Thymus (tissue), 11 donors: ENCODE measurements at regions not wholly inside any gene's neighbourhood (a gene's known extent, or its start where the extent isn't known, plus 50 kb on each side); places are given as distances from the start of the nearest gene placed in this dataset.

Source experiments
- DNase-seq, 9 donors: peaks; one replicate each; pipeline ENCODE4 v3.0.0-alpha.2; 2013; ENCODE audit warnings: low spot score in 9 of 9, low read depth in 6 of 9, missing footprints in 1 of 9
- H3K27ac ChIP-seq, 2 donors: one replicate each; pipeline ENCODE4 v1.5.1; 2013; ENCODE audit warnings: control low read depth in 1 of 2, low read depth in 1 of 2, low read length in 1 of 2, mild to moderate bottlenecking in 1 of 2, moderate library complexity in 1 of 2
- H3K27me3 ChIP-seq, 2 donors: one replicate each; pipeline ENCODE4 v1.5.1; 2013; ENCODE audit warnings: low read length in 1 of 2; ENCODE audit not compliant: control insufficient read depth in 2 of 2, insufficient read depth in 1 of 2
- H3K36me3 ChIP-seq, 2 donors: one replicate each; pipeline ENCODE4 v1.5.1; 2013; ENCODE audit warnings: low read length in 1 of 2, mild to moderate bottlenecking in 1 of 2, moderate library complexity in 1 of 2; ENCODE audit not compliant: control insufficient read depth in 2 of 2, insufficient read depth in 2 of 2
- H3K4me1 ChIP-seq, 2 donors: one replicate each; pipeline ENCODE4 v1.5.1; 2013; ENCODE audit warnings: low read length in 2 of 2; ENCODE audit not compliant: control insufficient read depth in 2 of 2, insufficient read depth in 2 of 2
- H3K4me3 ChIP-seq, 2 donors: one replicate each; pipeline ENCODE4 v1.5.1; 2013; ENCODE audit warnings: low read length in 2 of 2, control low read depth in 1 of 2, mild to moderate bottlenecking in 1 of 2
- H3K9me3 ChIP-seq, 2 donors: one replicate each; pipeline ENCODE4 v1.5.1; 2013; ENCODE audit warnings: low read length in 1 of 2, mild to moderate bottlenecking in 1 of 2; ENCODE audit not compliant: control insufficient read depth in 2 of 2, insufficient read depth in 1 of 2
- WGBS: extraction: QIAGEN DNeasy Blood & Tissue Kit; methylation state at CpG from one replicate; pipeline ENCODE4 v1.1.7; 2013; 5-methylcytosine and 5-hydroxymethylcytosine counted together
- donor health status: healthy.

DNA sequence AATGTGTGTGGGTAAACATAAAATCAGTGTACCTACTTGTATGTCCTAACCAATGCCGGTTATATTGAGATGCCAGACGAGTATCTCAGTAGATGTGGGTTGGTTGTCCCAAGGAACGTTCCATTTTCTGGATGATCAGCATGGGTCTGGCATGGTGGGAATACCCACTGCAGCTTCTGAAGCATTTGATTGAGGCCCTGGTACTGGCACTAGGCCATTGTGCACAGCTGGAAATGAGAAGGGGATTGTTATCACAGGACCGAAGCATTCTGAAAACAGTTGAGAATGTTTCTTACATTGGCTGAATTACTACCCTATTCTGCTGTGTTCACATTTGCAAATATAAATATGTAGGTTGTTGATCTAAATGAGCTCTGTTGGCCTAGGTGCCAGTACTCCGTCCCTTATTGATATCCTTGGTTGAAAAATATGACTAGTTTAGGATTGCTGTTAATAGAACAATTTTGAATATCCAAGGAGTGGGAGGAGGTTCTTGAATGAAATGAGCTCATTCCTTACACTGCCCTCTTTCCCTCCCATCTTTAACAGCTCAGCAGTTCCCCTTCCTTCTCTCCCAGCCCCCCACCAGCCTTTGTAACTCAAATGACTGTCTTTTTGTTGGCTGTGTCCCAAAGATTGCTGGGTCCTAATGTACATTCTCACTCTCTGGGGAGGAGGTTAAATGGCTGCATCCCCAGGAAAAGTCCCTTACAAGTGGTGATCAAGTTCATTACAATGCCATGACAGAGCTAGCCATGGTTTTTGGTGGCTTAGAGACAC lies 293.3 kb upstream of the TPM1 start:
- no peaks in the 10 kb centered on the region for H3K9me3 ChIP-seq
- no peak for DNase-seq
- H3K27ac ChIP-seq = no peak overlapping the region
- WGBS = 96% methylated on average over 5 of the region's 5 CpGs
- no peaks in the 10 kb centered on the region for H3K4me1 ChIP-seq
- no peak overlapping the region for H3K4me3 ChIP-seq
- H3K27me3 ChIP-seq = no peaks in the 10 kb centered on the region
- H3K36me3 ChIP-seq = no peaks in the 10 kb centered on the region

GRCh38 chr15:62750471-62750870 lies 292.1 kb upstream of the TPM1 start:
- Histone ChIP-seq H3K4me3 (no peak overlapping the region), H3K4me1 (no peaks in the 10 kb centered on the region), H3K9me3 (no peaks in the 10 kb centered on the region), H3K27me3 (no peaks in the 10 kb centered on the region), H3K27ac (no peak overlapping the region), H3K36me3 (no peaks in the 10 kb centered on the region)
- WGBS = 97% methylated on average over 4 of the region's 4 CpGs
- DNase-seq = no peak

DNA sequence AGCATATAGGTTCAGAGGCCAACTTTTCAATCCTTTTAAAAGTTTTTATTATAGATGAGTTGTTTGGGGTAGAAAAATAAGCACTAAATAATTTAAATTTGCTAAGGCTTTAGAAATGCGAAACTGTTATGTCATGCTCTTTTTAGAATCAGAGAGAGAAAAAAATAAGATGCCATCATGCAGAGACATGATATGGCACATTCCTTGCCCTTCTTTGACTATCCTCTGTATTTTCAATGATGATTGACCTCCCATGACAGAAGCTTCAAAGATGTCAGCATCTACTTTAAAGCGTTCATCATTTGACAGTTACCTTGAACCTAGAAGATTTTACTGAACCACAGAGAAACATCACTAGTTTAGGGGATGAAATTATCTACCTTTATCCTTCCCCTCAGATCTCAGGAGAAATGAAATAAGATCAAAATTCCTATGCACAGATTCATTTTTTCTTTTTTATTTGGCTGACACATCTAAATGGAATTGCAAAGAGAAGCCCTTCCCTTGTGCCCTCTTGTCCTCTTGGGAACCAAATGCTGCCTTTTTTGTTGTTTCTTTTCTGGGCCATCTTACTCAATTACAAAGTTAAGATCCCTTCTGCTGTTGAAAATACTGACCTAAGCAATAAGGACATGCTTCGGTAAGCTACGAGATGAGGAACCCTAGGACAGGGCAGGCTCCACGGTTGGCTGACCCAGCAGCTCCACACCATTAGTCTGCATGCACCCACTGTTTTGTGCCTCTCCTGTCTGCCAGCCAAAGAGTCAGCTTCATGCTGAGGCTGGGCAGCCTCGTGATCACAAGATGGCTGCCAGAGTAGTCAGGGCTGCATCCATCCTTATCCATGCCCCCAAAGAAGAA lies 289.7 kb upstream of the TPM1 start:
- Histone ChIP-seq H3K36me3 (no peaks in the 10 kb centered on the region), H3K4me1 (no peaks in the 10 kb centered on the region), H3K9me3 (no peaks in the 10 kb centered on the region), H3K27ac (no peak overlapping the region), H3K27me3 (no peaks in the 10 kb centered on the region), H3K4me3 (no peak overlapping the region)
- 94% methylated on average over 6 of the region's 6 CpGs for WGBS
- no peak for DNase-seq

DNA sequence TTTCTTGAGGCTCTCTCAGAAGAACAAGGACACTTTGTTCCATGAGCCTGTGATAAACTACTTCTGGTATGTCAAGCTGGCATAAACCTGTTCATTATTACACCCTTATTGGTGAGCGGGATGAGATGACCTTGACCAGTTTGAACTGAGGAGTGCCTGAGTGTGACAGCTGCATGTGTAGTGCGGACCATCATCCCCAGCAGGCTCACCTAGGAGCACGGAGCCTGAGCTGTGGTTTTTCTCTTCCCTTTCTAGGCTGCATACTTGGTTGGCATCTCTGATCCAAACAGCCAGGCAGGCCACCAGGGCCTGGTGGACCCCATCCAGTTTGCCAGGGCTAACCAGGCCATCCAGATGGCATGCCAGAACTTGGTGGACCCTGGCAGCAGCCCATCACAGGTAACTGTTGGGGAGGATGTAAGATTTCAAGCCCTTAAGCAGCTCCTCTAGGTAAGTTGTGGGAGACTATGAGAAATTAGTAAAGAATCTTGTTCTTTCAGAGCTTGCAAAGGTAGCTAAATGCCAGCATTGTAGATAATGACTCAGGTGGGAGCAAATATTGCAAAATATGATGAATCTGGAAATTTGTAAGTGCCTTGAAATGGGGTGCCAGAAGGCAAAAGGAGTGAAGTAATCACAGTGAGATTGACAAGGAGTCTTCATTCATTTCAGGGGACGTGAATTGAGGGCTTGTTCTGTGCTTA lies 288.9 kb upstream of the TPM1 start:
- Histone ChIP-seq H3K9me3 (no peaks in the 10 kb centered on the region), H3K4me1 (no peaks in the 10 kb centered on the region), H3K27me3 (no peaks in the 10 kb centered on the region), H3K27ac (no peak overlapping the region), H3K36me3 (no peaks in the 10 kb centered on the region), H3K4me3 (no peak overlapping the region)
- DNase-seq = no peak
- WGBS = 95% methylated on average over 4 of the region's 4 CpGs

DNA sequence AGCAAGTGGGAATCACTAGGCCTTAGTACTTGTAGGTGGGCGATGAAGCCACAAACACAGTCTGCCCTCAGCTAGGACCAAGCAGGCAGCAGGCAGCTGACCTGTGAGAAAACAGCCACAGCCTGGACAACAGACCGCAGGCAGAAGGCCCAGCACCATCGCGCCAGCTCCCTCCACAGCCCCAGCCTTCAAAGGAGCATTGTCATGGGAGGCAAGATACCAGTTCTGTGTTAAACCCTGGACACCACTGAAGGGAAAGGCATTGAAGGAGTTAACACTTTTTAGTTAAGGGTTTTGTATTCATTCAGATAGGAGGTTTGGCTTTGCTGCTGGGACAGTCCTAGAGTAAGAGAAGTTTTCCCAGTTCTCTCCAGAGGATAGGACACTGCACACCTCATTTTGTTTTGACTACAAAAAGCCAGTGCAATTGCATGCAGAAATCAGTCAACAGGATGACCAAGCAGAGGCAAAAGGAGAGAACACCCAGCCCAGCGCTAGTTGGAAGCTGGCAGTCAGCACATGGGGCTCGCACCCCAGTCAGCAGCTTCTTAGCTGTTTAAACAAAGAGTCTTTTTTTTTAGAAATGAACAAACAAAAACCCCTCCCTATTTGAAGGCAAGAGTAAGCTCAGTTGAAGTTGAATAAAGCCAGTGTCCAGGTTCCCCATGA lies 286.1 kb upstream of the TPM1 start:
- no peaks in the 10 kb centered on the region for H3K27me3 ChIP-seq
- H3K27ac ChIP-seq = no peak overlapping the region
- no peak overlapping the region for H3K4me3 ChIP-seq
- no peaks in the 10 kb centered on the region for H3K9me3 ChIP-seq
- 99% methylated on average over 6 of the region's 6 CpGs for WGBS
- H3K4me1 ChIP-seq = no peaks in the 10 kb centered on the region
- no peak for DNase-seq
- H3K36me3 ChIP-seq = no peaks in the 10 kb centered on the region

- no peaks in the 10 kb centered on the region for H3K27me3 ChIP-seq
- H3K27ac ChIP-seq = no peak overlapping the region
- H3K9me3 ChIP-seq = no peaks in the 10 kb centered on the region
- H3K4me1 ChIP-seq = no peaks in the 10 kb centered on the region
- no peak for DNase-seq
- no peaks in the 10 kb centered on the region for H3K36me3 ChIP-seq
- H3K4me3 ChIP-seq = no peak overlapping the region
- WGBS = 98% methylated on average over 1 of the region's 1 CpG
Observed at GRCh38 chr15:62756995-62757360, 285.6 kb upstream of the TPM1 start.

DNA sequence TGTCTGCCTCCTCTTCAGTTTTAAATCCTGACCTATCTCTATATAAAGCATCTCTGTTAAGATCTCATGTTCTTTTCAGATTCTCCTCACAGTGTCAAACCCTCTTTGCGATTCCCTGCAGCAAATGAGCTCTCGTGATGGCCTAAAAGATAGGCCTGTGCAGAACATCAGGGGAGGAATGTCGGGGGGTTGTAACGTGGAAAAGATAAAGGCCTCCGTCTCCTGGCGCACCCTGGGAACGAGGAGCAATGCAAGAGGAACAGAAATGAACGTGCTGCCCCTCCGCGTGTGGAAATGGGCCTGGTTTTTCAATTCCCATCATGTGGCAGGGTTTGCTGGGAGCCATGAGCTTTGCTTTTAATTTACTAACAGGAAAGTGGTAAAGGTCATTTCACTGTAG lies 285.0 kb upstream of the TPM1 start:
- no peaks in the 10 kb centered on the region for H3K36me3 ChIP-seq
- DNase-seq = no peak
- WGBS = 97% methylated on average over 10 of the region's 10 CpGs
- no peaks in the 10 kb centered on the region for H3K9me3 ChIP-seq
- no peak overlapping the region for H3K4me3 ChIP-seq
- H3K4me1 ChIP-seq = no peaks in the 10 kb centered on the region
- peak overlapping the region in 1 of 2 donors; percentile 34 for H3K27ac ChIP-seq
- H3K27me3 ChIP-seq = no peaks in the 10 kb centered on the region

GRCh38 chr15:62758126-62758951 lies 284.2 kb upstream of the TPM1 start:
- peak overlapping the region in 1 of 2 donors; percentile 75 for H3K27ac ChIP-seq
- no peaks in the 10 kb centered on the region for H3K4me1 ChIP-seq
- no peaks in the 10 kb centered on the region for H3K27me3 ChIP-seq
- peak in 1 of 9 donors; percentile 2 for DNase-seq
- no peaks in the 10 kb centered on the region for H3K36me3 ChIP-seq
- H3K4me3 ChIP-seq = no peak overlapping the region
- 92% methylated on average over 11 of the region's 11 CpGs for WGBS
- H3K9me3 ChIP-seq = no peaks in the 10 kb centered on the region
